Activated T-helper 17 cell treated with anti-CD3 and anti-CD28 coated beads, Interleukin-2, amount 50 U/mL, for 72 hours (primary cell): ENCODE measurements at regions not wholly inside any gene's neighbourhood (a gene's known extent, or its start where the extent isn't known, plus 50 kb on each side); places are given as distances from the start of the nearest gene placed in this dataset.

Source experiments
- ATAC-seq: fragments of 150-1000 bp; cut with Tn5 transposase; replicated peaks from 2 replicates; pipeline ENCODE4 v1.10.0; 2021; ENCODE audit warnings: mild to moderate bottlenecking, moderate library complexity
- H3K27ac Mint-ChIP-seq: one replicate; pipeline ENCODE4 v1.8.0; 2022; ENCODE audit warnings: mixed read lengths
- H3K27me3 Mint-ChIP-seq: one replicate; pipeline ENCODE4 v1.8.0; 2022; ENCODE audit warnings: mixed read lengths
- H3K36me3 Mint-ChIP-seq: one replicate; pipeline ENCODE4 v1.8.0; 2022; ENCODE audit warnings: low read depth, mild to moderate bottlenecking, mixed read lengths
- H3K4me1 Mint-ChIP-seq: one replicate; pipeline ENCODE4 v1.8.0; 2022; ENCODE audit warnings: mixed read lengths
- H3K4me3 Mint-ChIP-seq: one replicate; pipeline ENCODE4 v1.8.0; 2022; ENCODE audit warnings: mild to moderate bottlenecking, mixed read lengths
- H3K9me3 Mint-ChIP-seq: one replicate; pipeline ENCODE4 v1.8.0; 2022; ENCODE audit warnings: mixed read lengths

- H3K9me3 Mint-ChIP-seq: no peaks in the 10 kb centered on the region
- no peak overlapping the region for H3K4me3 Mint-ChIP-seq
- H3K4me1 Mint-ChIP-seq: no peaks in the 10 kb centered on the region
- no peaks in the 10 kb centered on the region for H3K36me3 Mint-ChIP-seq
- ATAC-seq: no peak
- H3K27ac Mint-ChIP-seq: no peak overlapping the region
- no peaks in the 10 kb centered on the region for H3K27me3 Mint-ChIP-seq
Measured at GRCh38 chr2:225108805-225109204, 66.5 kb upstream of the DOCK10 start.

- H3K27me3 Mint-ChIP-seq: no peaks in the 10 kb centered on the region
- no peaks in the 10 kb centered on the region for H3K9me3 Mint-ChIP-seq
- ATAC-seq: no peak
- no peaks in the 10 kb centered on the region for H3K36me3 Mint-ChIP-seq
- H3K4me1 Mint-ChIP-seq: no peaks in the 10 kb centered on the region
- H3K4me3 Mint-ChIP-seq: no peak overlapping the region
- no peak overlapping the region for H3K27ac Mint-ChIP-seq
Measured at GRCh38 chr2:225104971-225105370, 62.7 kb upstream of the DOCK10 start.

GRCh38 chr2:225104321-225104720, 62.1 kb upstream of the DOCK10 start:
- Mint-ChIP-seq H3K4me3 (no peak overlapping the region), H3K9me3 (no peaks in the 10 kb centered on the region), H3K36me3 (no peaks in the 10 kb centered on the region), H3K27ac (no peak overlapping the region), H3K4me1 (no peaks in the 10 kb centered on the region), H3K27me3 (no peaks in the 10 kb centered on the region)
- ATAC-seq: no peak

- Mint-ChIP-seq H3K4me3 (no peak overlapping the region), H3K36me3 (no peaks in the 10 kb centered on the region), H3K4me1 (no peaks in the 10 kb centered on the region), H3K27me3 (no peaks in the 10 kb centered on the region), H3K27ac (no peak overlapping the region), H3K9me3 (no peaks in the 10 kb centered on the region)
- ATAC-seq: no peak
Measured at GRCh38 chr2:225103737-225104141, 61.5 kb upstream of the DOCK10 start.

- Mint-ChIP-seq H3K4me3 (no peak overlapping the region), H3K9me3 (no peaks in the 10 kb centered on the region), H3K36me3 (no peaks in the 10 kb centered on the region), H3K27ac (no peak overlapping the region), H3K27me3 (no peaks in the 10 kb centered on the region), H3K4me1 (no peaks in the 10 kb centered on the region)
- peak; percentile 73 for ATAC-seq
Measured at GRCh38 chr2:225100856-225101294, 58.6 kb upstream of the DOCK10 start.

GRCh38 chr2:225100269-225100668, 58.0 kb upstream of the DOCK10 start:
- no peaks in the 10 kb centered on the region for H3K36me3 Mint-ChIP-seq
- ATAC-seq: no peak
- H3K27ac Mint-ChIP-seq: no peak overlapping the region
- H3K4me1 Mint-ChIP-seq: no peaks in the 10 kb centered on the region
- no peaks in the 10 kb centered on the region for H3K27me3 Mint-ChIP-seq
- no peak overlapping the region for H3K4me3 Mint-ChIP-seq
- H3K9me3 Mint-ChIP-seq: no peaks in the 10 kb centered on the region

GRCh38 chr2:225097035-225097434, 54.8 kb upstream of the DOCK10 start:
- no peaks in the 10 kb centered on the region for H3K36me3 Mint-ChIP-seq
- H3K27me3 Mint-ChIP-seq: no peaks in the 10 kb centered on the region
- H3K9me3 Mint-ChIP-seq: no peaks in the 10 kb centered on the region
- H3K4me1 Mint-ChIP-seq: no peaks in the 10 kb centered on the region
- no peak overlapping the region for H3K27ac Mint-ChIP-seq
- ATAC-seq: no peak
- no peak overlapping the region for H3K4me3 Mint-ChIP-seq
